ENCODE measurements at regions not wholly inside any gene's neighbourhood (a gene's known extent, or its start where the extent isn't known, plus 50 kb on each side); places are given as distances from the start of the nearest gene placed in this dataset.

DNA sequence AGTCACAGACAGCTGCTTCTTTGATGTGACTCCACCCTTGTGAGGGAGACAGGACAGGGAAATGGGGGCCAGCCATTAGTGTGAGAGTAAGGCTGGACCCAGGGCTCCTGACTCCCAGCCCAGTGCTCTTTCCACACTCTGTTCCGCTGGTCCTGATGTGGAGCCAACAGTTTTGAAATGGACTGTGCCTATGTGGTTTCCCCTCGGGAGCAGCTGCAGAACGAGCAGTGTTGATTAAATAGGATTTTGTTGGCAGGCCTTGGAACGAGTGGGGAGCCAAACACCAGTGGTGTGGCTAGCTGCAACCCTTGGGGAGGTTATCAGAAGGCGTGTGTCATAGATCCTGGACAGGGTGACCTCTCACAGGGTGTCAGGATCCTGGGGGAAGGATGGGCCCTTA is 66.5 kb upstream of the AMPD3 start:
- TF ChIP-seq, protein P1, sequence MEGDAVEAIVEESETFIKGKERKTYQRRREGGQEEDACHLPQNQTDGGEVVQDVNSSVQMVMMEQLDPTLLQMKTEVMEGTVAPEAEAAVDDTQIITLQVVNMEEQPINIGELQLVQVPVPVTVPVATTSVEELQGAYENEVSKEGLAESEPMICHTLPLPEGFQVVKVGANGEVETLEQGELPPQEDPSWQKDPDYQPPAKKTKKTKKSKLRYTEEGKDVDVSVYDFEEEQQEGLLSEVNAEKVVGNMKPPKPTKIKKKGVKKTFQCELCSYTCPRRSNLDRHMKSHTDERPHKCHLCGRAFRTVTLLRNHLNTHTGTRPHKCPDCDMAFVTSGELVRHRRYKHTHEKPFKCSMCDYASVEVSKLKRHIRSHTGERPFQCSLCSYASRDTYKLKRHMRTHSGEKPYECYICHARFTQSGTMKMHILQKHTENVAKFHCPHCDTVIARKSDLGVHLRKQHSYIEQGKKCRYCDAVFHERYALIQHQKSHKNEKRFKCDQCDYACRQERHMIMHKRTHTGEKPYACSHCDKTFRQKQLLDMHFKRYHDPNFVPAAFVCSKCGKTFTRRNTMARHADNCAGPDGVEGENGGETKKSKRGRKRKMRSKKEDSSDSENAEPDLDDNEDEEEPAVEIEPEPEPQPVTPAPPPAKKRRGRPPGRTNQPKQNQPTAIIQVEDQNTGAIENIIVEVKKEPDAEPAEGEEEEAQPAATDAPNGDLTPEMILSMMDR (IDR thresholded peaks at IDR 0.05; ENCODE audit: extremely low read depth, insufficient read depth, missing control alignments): no peak
- in situ Hi-C loops (cut with MboI; ENCODE audit: low pct_unique_long_range_greater_than_20kb, low sequenced_read_pairs, unreplicated experiment): no loop called here
- DNase-seq (ENCODE audit: low spot score): no peak

DNA sequence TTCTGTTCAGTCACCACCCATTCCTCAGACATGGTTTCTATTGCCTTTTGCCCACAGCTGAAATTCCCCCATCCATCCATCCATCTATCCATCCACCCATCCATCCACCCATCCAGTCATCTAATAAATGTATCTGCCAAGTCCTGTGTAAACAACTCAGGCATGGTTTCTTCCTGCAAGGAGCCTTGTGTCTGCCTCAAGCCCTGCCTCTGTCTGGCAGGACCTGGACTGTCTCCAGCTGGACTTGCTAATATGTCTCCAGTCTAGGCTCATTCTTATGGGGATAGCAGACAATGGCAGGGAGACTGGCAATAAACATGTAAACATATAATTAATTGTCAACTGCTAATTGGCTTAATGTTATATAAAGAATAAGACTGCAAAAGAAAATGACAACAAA is 64.7 kb upstream of the AMPD3 start:
- TF ChIP-seq, protein P1 (IDR thresholded peaks at IDR 0.05; ENCODE audit: extremely low read depth, insufficient read depth, missing control alignments): no peak
- DNase-seq (ENCODE audit: low spot score): no peak
- in situ Hi-C loops (cut with MboI; ENCODE audit: low pct_unique_long_range_greater_than_20kb, low sequenced_read_pairs, unreplicated experiment): no loop called here

DNA sequence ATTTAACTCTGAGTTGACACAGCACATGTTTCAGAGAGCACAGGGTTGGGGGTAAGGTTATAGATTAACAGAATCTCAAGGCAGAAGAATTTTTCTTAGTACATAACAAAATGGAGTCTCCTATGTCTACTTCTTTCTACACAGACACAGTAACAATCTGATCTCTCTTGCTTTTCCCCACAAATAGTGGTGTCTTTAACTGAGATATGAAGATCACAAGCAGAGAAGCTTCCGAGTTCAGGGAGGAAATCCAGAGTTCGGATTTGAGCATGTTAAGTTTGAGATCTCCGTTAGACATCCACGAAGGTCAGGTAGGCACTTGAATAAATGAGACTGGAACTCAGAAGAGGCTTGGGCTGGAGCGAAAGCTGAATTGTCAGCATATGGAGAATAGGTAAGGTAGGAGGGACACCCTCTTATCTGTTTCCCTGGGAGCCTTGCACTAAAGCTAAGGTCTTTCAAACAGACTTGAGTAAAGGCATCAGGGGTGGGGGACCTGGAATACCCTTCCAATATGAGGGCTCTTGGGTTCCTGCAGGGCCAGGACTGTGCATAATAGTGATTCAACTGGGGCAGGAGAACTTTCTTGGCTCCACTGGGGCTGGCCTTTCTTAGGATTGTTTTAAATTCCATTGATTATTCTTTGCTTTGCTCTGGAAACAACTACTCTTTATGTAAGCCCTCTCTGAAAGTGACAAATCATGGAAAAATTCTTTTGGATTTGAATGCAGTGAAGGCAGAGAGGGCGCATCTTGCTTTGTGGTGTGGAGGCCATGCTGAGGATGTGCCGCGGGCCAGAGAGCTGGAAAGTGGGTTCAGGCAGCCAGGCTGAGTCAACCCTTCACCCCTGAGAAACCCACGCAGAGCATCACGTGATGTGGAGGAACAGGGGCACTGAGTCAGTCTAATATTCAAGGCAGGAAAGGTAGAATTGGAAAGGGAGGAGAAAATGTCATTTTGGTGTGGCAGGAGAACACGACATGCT is 62.7 kb upstream of the AMPD3 start:
- TF ChIP-seq, protein P1 (IDR thresholded peaks at IDR 0.05; ENCODE audit: extremely low read depth, insufficient read depth, missing control alignments): no peak
- in situ Hi-C loops (cut with MboI; ENCODE audit: low pct_unique_long_range_greater_than_20kb, low sequenced_read_pairs, unreplicated experiment): no loop called here
- no peak for DNase-seq (ENCODE audit: low spot score)

DNA sequence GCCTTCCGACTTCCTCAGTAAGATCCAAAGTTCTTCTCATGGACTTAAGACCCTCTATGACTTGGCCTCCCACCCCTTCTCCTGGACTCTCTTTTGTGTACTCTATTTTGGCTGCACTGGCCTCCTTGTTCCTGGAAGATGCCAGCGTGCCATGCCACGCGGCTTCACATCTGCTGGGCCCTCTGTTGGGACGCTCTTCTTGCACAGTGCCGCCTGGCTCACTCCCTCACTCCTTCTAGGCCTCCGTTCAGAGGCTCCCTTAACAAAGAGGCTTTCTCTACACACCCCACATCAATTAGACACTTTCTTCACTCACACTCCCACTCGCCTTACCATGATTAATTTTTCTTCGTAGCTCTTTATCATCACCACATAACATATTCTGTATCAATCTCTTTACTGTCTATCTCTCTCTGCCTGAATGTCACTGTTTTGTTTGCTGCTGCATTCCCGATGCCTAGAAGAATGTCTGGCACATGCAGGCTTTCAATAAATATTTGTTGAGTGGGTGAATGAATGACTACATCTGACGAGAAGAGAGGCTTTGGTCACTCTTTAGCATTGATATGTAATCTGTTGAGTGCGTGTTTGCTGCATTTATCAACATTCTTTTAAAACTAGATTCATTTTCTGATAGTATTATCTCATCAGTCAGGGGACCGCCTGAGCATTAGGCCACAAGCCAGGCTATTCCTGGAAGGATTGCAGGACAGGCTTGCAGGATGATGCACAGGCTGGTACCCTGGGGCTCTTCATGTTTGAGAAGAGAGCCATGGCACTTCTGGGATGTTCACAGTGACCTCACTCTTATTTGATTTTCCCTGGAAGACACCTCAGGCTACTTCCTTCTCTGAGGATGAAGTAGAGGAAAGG is 60.6 kb upstream of the AMPD3 start:
- in situ Hi-C loops (cut with MboI; ENCODE audit: low pct_unique_long_range_greater_than_20kb, low sequenced_read_pairs, unreplicated experiment): no loop called here
- TF ChIP-seq, protein P1 (IDR thresholded peaks at IDR 0.05; ENCODE audit: extremely low read depth, insufficient read depth, missing control alignments): no peak
- no peak for DNase-seq (ENCODE audit: low spot score)

DNA sequence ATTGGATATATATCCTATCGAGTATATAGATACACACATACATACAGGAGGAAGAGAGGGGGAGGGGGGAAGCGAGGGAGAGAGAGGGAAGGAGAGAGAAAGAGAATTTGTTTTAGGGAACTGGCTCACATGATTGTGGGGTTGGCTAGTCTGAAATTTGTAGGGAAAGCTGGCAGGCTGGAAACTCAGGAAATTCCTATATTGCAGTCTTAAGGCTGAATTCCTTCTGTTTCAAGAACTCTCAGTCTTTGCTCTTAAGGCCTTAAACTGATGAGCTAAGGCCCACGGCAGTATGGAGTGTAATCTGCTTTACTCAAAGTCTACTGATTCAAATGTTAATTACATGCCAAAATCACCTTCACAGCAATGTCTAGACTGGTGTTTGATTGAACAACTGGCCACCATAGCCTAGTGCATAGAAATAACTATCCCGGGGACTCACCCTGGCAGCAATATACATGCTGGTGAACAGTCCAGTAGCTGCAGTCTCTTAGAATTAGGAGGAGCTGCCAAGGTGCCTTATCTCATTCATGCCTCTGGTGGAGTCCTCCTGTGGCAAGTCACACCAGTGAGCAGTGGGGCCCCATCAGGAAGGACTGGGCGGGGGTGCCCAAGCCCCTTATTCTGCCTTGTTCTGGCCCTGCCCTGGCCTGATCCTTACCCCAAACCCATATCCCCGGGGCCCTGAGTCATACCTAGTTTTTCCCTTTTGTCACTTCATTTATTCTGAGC is 59.7 kb upstream of the AMPD3 start:
- TF ChIP-seq, protein P1 (IDR thresholded peaks at IDR 0.05; ENCODE audit: extremely low read depth, insufficient read depth, missing control alignments): no peak
- DNase-seq (ENCODE audit: low spot score): no peak
- in situ Hi-C loops (cut with MboI; ENCODE audit: low pct_unique_long_range_greater_than_20kb, low sequenced_read_pairs, unreplicated experiment): no loop called here

DNA sequence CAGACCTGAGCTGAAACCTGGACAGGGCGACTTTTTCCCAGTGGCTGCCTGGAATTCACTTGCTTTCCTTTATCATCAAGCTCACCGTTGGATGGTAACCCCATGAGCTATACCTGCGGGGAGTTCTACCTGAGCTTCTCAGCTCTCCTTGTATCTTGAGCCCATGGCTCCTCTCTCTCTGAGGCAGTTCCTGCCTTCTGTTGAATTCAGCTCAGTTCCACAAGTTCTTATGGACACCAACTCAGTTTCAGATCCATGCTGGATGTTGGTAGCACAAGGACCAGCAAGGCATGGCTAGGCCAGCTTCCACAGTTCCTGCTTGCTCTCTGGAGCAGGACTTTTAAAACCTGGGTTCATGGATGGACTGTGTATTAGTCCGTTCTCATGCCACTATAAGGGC is 58.3 kb upstream of the AMPD3 start:
- in situ Hi-C loops (cut with MboI; ENCODE audit: low pct_unique_long_range_greater_than_20kb, low sequenced_read_pairs, unreplicated experiment): no loop called here
- TF ChIP-seq, protein P1 (IDR thresholded peaks at IDR 0.05; ENCODE audit: extremely low read depth, insufficient read depth, missing control alignments): no peak
- no peak for DNase-seq (ENCODE audit: low spot score)

Measured in GM13977 (cell line).